Gastrocnemius medialis (tissue), 4 donors: ENCODE measurements at regions not wholly inside any gene's neighbourhood (a gene's known extent, or its start where the extent isn't known, plus 50 kb on each side); places are given as distances from the start of the nearest gene placed in this dataset.

ENCODE experiments used
- ATAC-seq, 2 donors: fragments of 150-250 bp; one replicate each; pipeline ENCODE4 v1.9.1; 2016
- DNase-seq, 2 donors: peaks; one replicate each; pipeline ENCODE4 v3.0.0-alpha.2; 2019
- H3K27ac ChIP-seq, 4 donors: fragments of 200-600 bp; sonication (generic); 1 replicate in 1 of 4; 2 replicates in 3 of 4; pipeline ENCODE4 v1.5.1; 2016 to 2018; ENCODE audit warnings: mild to moderate bottlenecking in 2 of 4, moderate library complexity in 1 of 4
- H3K27me3 ChIP-seq, 3 donors: fragments of 200-600 bp; sonication (generic) in 2 of 3; 1 replicate in 1 of 3; 2 replicates in 2 of 3; pipeline versions ENCODE4 v1.5.1 to v1.6.0; 2016 to 2019; ENCODE audit warnings: mild to moderate bottlenecking in 1 of 3, moderate library complexity in 1 of 3
- H3K36me3 ChIP-seq, 2 donors: fragments of 200-600 bp; sonication (generic) in 1 of 2; one replicate each; pipeline ENCODE4 v1.5.1; 2017 to 2018
- H3K4me1 ChIP-seq, 2 donors: fragments of 200-600 bp; sonication (generic) in 1 of 2; one replicate each; pipeline ENCODE4 v1.5.1; 2016 to 2017; ENCODE audit warnings: mild to moderate bottlenecking in 2 of 2
- H3K4me3 ChIP-seq, 4 donors: fragments of 200-600 bp; sonication (generic) in 3 of 4; 1 replicate in 1 of 4; 2 replicates in 3 of 4; pipeline ENCODE4 v1.5.1; 2016 to 2019; ENCODE audit warnings: mild to moderate bottlenecking in 2 of 4
- H3K9me3 ChIP-seq, 3 donors: fragments of 200-600 bp; sonication (generic) in 2 of 3; 1 replicate in 1 of 3; 2 replicates in 2 of 3; pipeline ENCODE4 v1.5.1; 2016 to 2019
- CTCF ChIP-seq, 5 experiments: fragments of 450-650 bp in 3 of 5; fragments of 200-600 bp in 2 of 5; sonication (generic) in 2 of 5; IDR thresholded peaks in 4 of 5; conservative IDR thresholded peaks in 1 of 5; 1 replicate in 4 of 5; 2 replicates in 1 of 5; pipeline ENCODE4 v1.5.1; 2016 to 2019; ENCODE audit warnings: antibody characterized with exemption in 5 of 5, mild to moderate bottlenecking in 3 of 5, moderate library complexity in 3 of 5
- POLR2A ChIP-seq, 2 donors: fragments of 450-650 bp; IDR thresholded peaks; one replicate each; pipeline ENCODE4 v1.6.1; 2017; ENCODE audit warnings: antibody characterized with exemption in 2 of 2, mild to moderate bottlenecking in 2 of 2, moderate library complexity in 2 of 2
- in situ Hi-C, 4 donors: fragments of 200-750 bp; cut with MboI; loops; one replicate each; pipeline versions ENCODE4 v1.15.0 to v1.8.0; 2017; ENCODE audit warnings: low sequenced_read_pairs in 4 of 4
- intact Hi-C: fragments of 100-400 bp; cut with DNase I; formaldehyde crosslinking; loops from one replicate; pipeline ENCODE4 v1.15.1; 2023; ENCODE audit warnings: low total_unique reads

DNA sequence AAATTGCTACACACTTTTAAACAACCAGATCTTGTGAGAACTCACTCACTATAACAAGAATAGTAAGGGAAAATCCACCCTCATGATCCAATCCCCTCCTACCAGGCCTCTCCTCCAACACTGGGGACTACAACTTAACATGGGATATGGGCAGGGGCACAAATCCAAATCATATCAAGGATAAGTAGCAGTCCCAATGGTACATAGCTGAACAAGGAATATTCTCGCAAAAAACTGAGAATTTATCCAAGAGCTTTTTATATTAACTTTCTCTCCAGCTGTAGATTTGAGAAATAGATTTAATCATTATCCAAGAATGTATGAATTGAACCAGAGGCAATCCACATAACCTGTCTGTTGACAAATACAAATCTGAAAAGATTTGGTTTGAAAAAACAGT lies 185.2 kb downstream of the TMTC3 start:
- ATAC-seq = no peak
- in situ Hi-C loops (no loop called here), intact Hi-C loops (no loop called here)
- Histone ChIP-seq H3K27me3 (no peaks in the 10 kb centered on the region), H3K4me1 (no peaks in the 10 kb centered on the region), H3K4me3 (no peak overlapping the region), H3K36me3 (no peaks in the 10 kb centered on the region), H3K9me3 (no peaks in the 10 kb centered on the region), H3K27ac (no peak overlapping the region)
- TF ChIP-seq CTCF (IDR thresholded peaks at IDR 0.05 in 4 of 5, conservative IDR thresholded peaks at IDR 0.05 in 1 of 5) (no peak), POLR2A (IDR thresholded peaks at IDR 0.05) (no peak)
- DNase-seq = no peak

DNA sequence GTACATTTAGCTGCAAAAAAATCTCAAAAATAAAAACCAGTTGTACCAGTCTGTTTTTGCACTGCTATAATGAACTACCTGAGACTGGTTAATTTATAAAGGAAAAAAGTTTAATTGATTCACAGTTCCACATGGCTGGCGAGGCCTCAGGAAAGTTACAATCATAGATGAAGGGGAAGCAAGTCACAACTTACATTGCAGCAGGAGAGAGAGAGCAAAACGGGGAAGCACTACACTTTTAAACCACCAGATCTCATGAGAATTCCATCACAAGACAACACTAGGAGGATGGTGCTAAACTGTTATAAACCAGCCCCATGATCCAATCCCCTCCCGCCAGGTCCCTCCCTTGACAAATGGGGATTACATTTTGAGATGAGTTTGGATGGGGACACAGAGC lies 186.0 kb downstream of the TMTC3 start:
- Histone ChIP-seq H3K4me1 (no peaks in the 10 kb centered on the region), H3K9me3 (no peaks in the 10 kb centered on the region), H3K27me3 (no peaks in the 10 kb centered on the region), H3K36me3 (no peaks in the 10 kb centered on the region), H3K4me3 (no peak overlapping the region), H3K27ac (no peak overlapping the region)
- intact Hi-C loops (no loop called here), in situ Hi-C loops (no loop called here)
- TF ChIP-seq CTCF (IDR thresholded peaks at IDR 0.05 in 4 of 5, conservative IDR thresholded peaks at IDR 0.05 in 1 of 5) (no peak), POLR2A (IDR thresholded peaks at IDR 0.05) (no peak)
- DNase-seq (no peak), ATAC-seq (no peak)

DNA sequence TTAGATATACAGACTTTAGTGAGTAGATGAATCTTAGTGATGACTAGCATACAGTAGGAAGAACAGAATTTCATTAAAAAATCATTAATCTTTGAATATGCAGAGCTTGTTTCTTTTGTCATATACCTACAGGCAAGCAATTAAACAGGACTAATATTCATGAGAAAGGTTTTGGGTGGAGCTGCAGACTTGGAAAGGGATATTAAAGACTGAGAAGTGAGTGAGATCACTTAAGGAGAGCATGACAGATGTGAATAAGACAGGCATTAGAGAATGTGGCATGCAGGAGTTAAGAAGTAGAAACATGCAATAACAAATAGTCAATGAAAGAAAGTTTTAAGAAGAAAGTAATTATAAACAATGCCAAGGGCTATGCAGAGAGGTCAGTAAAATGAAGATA lies 187.7 kb downstream of the TMTC3 start:
- Histone ChIP-seq H3K27ac (no peak overlapping the region), H3K4me3 (no peak overlapping the region), H3K9me3 (no peaks in the 10 kb centered on the region), H3K27me3 (no peaks in the 10 kb centered on the region), H3K4me1 (no peaks in the 10 kb centered on the region), H3K36me3 (no peaks in the 10 kb centered on the region)
- intact Hi-C loops = no loop called here
- TF ChIP-seq POLR2A (IDR thresholded peaks at IDR 0.05) = no peak
- no peak for TF ChIP-seq CTCF (IDR thresholded peaks at IDR 0.05 in 4 of 5, conservative IDR thresholded peaks at IDR 0.05 in 1 of 5)
- in situ Hi-C loops = no loop called here
- DNase-seq (no peak), ATAC-seq (no peak)

DNA sequence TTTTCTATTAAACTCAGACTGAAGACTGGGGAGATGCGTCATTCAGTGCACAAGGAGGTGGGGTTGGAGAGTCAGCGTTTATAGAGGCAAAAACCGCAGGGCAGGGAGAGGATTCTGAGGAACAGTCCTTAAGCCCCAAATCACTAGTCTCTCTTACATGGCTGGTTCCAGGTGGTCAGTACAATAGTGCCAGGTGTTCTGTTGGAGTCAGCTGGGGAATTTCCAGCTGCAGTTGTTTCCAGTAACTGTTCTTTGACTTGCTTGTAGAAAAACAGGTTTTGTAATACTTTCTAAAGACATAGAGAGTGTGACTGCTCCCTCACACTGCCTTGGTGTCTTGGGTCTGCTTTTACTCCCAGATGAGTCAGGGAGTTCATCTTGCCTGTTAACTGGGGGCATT lies 192.2 kb downstream of the TMTC3 start:
- no peaks in the 10 kb centered on the region for H3K9me3 ChIP-seq
- no peak overlapping the region for H3K4me3 ChIP-seq
- no peaks in the 10 kb centered on the region for H3K27me3 ChIP-seq
- no peak for TF ChIP-seq POLR2A (IDR thresholded peaks at IDR 0.05)
- TF ChIP-seq CTCF (IDR thresholded peaks at IDR 0.05 in 4 of 5, conservative IDR thresholded peaks at IDR 0.05 in 1 of 5) = no peak
- no peaks in the 10 kb centered on the region for H3K4me1 ChIP-seq
- in situ Hi-C loops = no loop called here
- H3K27ac ChIP-seq = no peak overlapping the region
- intact Hi-C loops = no loop called here
- ATAC-seq = peak; percentile 53 to 60
- peak in 1 of 2 donors; percentile 31 for DNase-seq
- H3K36me3 ChIP-seq = no peaks in the 10 kb centered on the region

GRCh38 chr12:88336076-88336739 lies 194.1 kb downstream of the TMTC3 start:
- in situ Hi-C loops (no loop called here), intact Hi-C loops (no loop called here)
- DNase-seq (no peak), ATAC-seq (no peak)
- H3K4me3 ChIP-seq = no peak overlapping the region
- no peaks in the 10 kb centered on the region for H3K4me1 ChIP-seq
- H3K27ac ChIP-seq = no peak overlapping the region
- no peaks in the 10 kb centered on the region for H3K27me3 ChIP-seq
- no peaks in the 10 kb centered on the region for H3K36me3 ChIP-seq
- no peaks in the 10 kb centered on the region for H3K9me3 ChIP-seq
- TF ChIP-seq POLR2A (IDR thresholded peaks at IDR 0.05) (no peak), CTCF (IDR thresholded peaks at IDR 0.05 in 4 of 5, conservative IDR thresholded peaks at IDR 0.05 in 1 of 5) (no peak)
